ENCODE measurements at regions not wholly inside any gene's neighbourhood (a gene's known extent, or its start where the extent isn't known, plus 50 kb on each side); places are given as distances from the start of the nearest gene placed in this dataset.

DNA sequence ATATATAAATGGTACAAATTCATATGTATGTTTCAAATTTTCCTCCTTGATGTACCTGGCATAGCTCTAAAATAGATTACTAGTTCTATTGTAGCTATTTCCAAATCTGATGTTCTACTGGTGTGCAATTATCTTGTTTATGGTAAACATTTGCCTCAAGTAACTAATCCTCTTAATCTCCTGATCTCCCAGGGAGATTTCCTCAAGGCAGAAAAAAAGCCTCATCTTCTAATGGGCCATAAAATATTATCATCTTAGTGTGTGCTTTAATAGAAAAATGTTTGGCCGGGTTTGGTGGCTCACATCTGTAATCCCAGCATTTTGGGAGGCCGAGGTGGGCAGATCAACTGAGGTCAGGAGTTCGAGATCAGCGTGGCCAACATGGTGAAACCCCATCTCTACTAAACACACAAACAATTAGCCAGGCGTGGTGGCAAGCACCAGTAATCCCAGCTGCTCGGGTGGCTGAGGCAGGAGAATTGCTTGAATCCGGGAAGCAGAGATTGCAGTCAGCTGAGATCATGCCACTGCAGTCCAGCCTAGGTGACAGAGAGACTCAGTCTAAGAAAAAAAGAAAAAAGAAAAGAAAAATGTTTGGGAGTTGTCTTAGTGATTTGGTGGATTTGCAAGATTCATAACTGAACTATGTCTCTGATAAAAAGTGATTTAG lies 498.9 kb upstream of the SLITRK5 start:
- TF ChIP-seq POLR2A (IDR thresholded peaks at IDR 0.05) (no peak), POLR2AphosphoS5 (IDR thresholded peaks at IDR 0.05) (no peak), EP300 (IDR thresholded peaks at IDR 0.05; ENCODE audit: low read depth) (no peak)
- TF ChIP-seq, protein P1, sequence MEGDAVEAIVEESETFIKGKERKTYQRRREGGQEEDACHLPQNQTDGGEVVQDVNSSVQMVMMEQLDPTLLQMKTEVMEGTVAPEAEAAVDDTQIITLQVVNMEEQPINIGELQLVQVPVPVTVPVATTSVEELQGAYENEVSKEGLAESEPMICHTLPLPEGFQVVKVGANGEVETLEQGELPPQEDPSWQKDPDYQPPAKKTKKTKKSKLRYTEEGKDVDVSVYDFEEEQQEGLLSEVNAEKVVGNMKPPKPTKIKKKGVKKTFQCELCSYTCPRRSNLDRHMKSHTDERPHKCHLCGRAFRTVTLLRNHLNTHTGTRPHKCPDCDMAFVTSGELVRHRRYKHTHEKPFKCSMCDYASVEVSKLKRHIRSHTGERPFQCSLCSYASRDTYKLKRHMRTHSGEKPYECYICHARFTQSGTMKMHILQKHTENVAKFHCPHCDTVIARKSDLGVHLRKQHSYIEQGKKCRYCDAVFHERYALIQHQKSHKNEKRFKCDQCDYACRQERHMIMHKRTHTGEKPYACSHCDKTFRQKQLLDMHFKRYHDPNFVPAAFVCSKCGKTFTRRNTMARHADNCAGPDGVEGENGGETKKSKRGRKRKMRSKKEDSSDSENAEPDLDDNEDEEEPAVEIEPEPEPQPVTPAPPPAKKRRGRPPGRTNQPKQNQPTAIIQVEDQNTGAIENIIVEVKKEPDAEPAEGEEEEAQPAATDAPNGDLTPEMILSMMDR (IDR thresholded peaks at IDR 0.05): no peak

Data from transverse colon (tissue), 4 donors.